DMS53 (cell line): ENCODE measurements at regions not wholly inside any gene's neighbourhood (a gene's known extent, or its start where the extent isn't known, plus 50 kb on each side); places are given as distances from the start of the nearest gene placed in this dataset.
A peak's percentile ranks its signal among the peaks of the same experiment; 100 is the strongest.

Source experiments
- DNase-seq: peaks from one replicate; lab custom pipeline; 2025; lab: John Stamatoyannopoulos, UW

- no peak for DNase-seq
Observed at GRCh38 chr1:82893712-82894470, 1093.2 kb downstream of the ADGRL2 start.

GRCh38 chr1:82880506-82880905 lies 1079.8 kb downstream of the ADGRL2 start:
- no peak for DNase-seq

GRCh38 chr1:82879701-82880305 lies 1079.1 kb downstream of the ADGRL2 start:
- DNase-seq: no peak

GRCh38 chr1:82875170-82875569 lies 1074.4 kb downstream of the ADGRL2 start:
- no peak for DNase-seq

- DNase-seq: no peak
Observed at GRCh38 chr1:82874041-82874440, 1073.3 kb downstream of the ADGRL2 start.

GRCh38 chr1:82870332-82870731 lies 1069.6 kb downstream of the ADGRL2 start:
- no peak for DNase-seq

DNA sequence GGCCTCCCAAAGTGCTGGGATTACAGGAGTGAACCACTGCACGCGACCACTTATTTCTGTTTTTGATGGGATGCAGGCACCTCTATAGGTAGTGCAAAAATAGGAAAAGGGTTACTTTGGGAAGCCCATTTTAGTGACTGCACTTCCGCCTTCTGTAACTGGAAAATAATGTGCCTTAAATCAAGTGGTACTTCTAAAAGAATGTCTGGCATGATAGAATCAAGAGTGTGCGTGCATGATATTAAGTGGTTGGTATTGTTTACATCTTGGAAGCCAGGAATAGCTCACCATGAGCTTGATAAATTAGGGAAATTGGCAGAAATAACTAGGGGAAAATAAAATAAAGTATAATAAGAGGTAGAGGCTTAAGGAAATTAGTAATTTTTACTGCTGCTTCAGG lies 1067.0 kb downstream of the ADGRL2 start:
- DNase-seq: no peak

- DNase-seq: no peak
Observed at GRCh38 chr1:82861749-82862148, 1061.0 kb downstream of the ADGRL2 start.

DNA sequence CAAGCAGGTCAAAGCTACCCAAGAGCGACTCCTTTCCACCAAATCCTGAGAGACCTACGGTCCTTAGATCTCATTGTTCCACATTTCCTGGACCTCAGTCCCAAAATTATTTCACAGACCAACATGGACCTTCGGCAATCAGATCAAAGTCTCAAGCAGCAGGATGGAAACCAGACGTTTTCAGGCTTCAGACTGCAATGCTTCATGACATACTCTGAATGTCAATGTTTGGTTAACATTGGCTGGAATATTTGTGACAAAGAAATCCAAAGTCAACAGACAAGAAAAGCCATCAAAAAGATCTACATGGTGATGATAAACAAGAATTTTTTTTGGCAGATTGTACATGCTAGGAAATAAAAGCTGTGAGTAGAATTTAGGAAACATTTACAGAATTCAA lies 1057.3 kb downstream of the ADGRL2 start:
- DNase-seq: peak; percentile 17

DNA sequence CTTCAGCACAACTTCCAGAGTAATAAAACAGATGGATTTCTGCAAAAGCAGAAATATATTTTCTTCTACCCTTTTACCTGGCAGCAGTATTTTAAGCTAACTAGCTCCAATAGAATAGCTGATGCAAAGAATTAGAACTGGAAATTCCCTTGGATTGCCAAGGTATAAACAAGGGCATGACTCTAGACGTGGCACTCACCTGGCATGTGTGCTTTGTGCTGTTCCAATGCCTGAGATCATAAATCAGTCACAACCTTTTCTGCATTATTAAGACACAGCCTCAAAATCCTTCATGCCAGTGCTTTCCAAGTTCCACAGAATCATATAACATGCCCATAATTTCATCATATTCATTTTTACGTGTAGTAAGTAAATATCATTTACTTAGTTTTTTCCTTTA lies 1048.7 kb downstream of the ADGRL2 start:
- DNase-seq: no peak

- DNase-seq: no peak
Observed at GRCh38 chr1:82848043-82848442, 1047.3 kb downstream of the ADGRL2 start.

DNA sequence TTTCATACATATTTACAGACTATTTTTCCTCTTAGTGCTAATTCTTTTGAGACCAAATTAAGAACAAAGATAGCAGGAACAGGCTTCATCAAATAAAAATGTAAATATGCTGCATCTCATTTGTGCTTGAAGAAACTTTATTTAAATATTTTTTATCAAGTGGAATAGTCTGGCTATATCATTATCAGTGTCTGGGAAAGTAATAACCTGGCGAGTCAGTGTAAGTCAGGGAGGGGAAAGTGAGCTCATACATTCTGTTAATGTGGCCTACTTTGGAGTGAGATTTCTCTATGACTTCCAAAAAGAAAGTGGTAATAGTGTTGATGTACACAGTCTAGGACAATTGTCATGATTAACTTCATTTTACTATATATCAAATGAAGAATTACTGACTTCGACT lies 1045.1 kb downstream of the ADGRL2 start:
- no peak for DNase-seq

- DNase-seq: no peak
Observed at GRCh38 chr1:82844911-82845827, 1044.4 kb downstream of the ADGRL2 start.

DNA sequence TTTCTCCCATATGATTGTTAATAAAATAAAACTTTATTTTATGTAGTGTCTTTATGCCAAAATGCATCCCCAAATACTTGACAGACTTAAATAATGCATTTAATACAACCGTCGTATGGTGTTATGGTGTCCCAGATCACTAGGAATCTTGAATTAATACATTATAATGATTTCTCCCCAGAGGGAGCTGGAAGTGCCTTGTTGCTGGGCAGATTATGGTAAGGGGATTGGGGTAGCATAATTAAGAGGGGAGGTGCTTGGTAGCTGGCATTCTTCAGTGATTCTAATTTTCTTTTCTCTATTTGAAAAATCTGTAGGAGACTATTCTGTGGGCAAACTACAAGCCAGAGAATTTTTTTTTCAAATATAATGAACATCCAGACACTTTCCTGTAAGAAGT lies 1043.7 kb downstream of the ADGRL2 start:
- DNase-seq: no peak

- no peak for DNase-seq
Observed at GRCh38 chr1:82843876-82844275, 1043.1 kb downstream of the ADGRL2 start.

DNA sequence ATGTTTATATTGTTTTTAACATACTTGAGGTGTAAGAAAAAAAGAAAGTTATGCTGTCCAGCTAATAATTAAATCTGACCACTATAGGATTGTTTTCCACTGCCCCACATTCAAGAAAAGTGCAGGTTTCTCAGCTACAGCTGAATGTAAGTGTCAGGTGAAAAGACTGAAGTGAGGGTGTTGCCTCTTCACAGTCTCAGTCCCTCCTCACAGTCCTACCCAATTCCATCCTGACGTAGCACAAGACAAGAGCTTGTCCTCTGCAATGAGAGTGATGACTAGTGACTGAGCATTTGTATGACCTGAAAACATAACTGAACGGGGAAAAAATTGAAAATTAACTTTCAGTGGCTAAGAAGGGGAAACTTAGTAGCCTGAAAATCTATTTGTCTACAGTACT lies 1039.5 kb downstream of the ADGRL2 start:
- DNase-seq: no peak

- no peak for DNase-seq
Observed at GRCh38 chr1:82837766-82838465, 1037.2 kb downstream of the ADGRL2 start.

DNA sequence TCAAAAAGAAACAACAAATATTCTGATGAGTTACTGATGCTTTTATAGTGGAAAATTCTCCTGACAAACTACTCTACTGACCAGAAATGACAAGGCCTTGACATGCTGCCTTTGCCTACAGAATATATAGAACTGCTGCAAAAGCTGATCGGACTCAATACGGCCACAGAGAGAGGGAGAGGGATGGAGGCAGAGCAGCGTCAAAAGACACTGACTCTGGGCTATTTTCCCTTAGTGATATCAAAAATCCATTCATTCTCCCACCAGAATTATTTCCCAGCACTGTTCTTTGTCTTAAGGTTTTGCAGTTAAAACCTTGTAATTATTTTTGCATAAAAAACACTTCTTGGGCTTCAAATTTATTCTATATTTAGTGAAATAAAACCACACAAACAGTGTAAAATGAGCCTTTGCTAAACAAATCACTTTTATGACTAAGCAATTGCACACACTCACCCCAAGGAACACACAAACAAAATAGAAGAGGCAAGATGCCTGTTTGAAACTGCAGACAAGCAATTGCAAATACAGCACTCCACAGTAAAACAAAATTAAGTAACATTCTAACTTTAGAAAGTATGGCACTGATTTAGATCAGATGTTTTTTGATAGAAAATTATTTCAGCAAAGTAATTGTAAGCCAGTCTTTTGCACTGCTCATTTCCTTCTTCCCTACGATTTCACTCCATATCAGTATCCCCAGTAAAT lies 1036.4 kb downstream of the ADGRL2 start:
- DNase-seq: no peak

- no peak for DNase-seq
Observed at GRCh38 chr1:82836213-82836972, 1035.7 kb downstream of the ADGRL2 start.

- no peak for DNase-seq
Observed at GRCh38 chr1:82830690-82831380, 1030.1 kb downstream of the ADGRL2 start.
